CD4-positive, alpha-beta T cell treated with Interleukin-15 for 4 hours (primary cell): ENCODE measurements at regions not wholly inside any gene's neighbourhood (a gene's known extent, or its start where the extent isn't known, plus 50 kb on each side); places are given as distances from the start of the nearest gene placed in this dataset.

Experiments used
- DNase-seq: peaks from one replicate; pipeline ENCODE4 v3.0.0-alpha.2; 2020; ENCODE audit warnings: low spot score

DNA sequence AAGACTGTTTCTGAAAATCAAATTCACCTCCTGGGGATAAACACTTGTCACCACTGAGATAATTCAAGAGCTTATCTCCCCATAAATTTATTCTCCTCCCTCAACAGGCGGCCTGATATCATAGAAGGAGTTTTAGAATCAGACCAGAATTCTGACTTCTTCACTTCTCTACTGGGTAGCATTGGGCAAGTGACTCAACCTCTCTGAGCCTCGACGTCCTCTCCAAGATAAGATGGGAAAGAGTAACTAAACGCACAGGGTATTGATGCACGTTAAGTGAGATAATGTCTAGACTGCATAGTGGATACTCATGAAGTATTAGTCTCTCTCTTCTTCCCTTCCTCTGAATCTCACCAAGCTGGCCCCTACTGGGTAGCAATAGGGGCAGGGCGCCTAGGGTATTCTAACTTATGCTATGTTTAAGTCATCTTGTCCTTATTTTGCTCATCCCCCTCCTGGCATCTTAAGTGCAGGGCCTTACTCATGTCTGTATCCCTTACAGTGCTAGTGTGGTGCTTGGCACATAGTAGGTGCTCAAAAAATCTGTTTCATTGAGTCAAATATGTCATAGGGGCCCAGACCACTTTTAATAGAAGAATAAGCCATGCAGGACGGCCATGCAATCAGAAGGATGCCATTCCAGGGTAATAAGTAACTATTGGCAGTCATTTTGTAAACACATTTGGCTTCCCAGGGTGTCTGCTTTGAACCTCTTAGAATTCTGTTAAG is 476.4 kb upstream of the CCL2 start:
- DNase-seq: no peak

DNA sequence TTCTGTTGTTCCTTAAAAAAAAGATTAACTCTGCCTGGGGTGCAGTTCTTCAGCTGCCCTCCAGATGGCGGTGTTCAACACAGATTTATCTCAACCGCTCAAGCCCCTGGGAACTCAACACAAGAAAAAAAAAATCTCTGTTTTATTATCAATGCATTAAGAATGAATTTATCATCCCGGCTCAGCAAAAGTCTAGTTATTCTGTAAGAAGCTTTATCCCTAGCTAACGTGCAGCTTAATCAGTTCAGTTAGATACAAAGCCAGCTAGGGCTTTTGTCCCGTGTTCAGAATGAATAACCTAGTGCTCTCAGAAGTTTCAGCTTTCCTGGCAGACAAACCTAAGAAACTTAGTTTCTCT is 475.9 kb upstream of the CCL2 start:
- DNase-seq: peak; percentile 28

DNA sequence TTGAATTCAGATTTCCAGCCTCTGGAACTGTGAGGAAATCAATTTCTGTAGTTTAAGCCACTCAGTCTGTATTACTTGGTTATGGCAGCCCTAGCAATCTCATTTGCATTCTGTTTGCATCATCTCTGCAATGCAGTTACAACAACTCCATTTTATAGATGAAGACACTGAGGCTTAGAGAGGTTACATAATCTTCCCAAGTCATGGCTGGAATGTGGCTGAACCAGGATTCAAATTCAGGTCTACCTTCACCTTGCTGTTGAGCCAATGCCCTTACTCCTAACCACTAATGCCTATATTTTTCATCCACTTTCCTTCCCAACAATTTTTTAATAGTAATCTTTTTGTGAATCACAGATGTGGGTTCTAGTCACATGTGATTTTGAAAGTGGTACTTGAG is 469.8 kb upstream of the CCL2 start:
- no peak for DNase-seq

DNA sequence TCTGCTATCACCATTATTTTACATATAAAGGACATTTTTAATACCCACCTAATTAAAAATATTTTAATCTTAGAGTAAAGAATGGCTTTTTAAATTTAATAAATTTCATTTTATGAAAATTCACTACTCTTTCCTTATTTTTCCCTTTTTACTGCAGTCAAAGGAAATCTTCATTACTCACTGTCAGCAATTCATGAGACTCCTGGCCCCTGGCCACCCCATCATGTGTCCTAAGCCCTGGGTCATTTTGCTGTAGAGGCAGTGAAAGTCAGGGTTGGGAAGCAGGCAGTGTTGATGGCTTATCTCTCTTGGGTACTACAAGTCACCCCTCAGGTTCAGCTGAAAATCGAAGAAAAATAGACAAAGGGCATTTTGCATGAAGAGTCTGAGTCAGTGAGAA is 468.6 kb upstream of the CCL2 start:
- no peak for DNase-seq

DNA sequence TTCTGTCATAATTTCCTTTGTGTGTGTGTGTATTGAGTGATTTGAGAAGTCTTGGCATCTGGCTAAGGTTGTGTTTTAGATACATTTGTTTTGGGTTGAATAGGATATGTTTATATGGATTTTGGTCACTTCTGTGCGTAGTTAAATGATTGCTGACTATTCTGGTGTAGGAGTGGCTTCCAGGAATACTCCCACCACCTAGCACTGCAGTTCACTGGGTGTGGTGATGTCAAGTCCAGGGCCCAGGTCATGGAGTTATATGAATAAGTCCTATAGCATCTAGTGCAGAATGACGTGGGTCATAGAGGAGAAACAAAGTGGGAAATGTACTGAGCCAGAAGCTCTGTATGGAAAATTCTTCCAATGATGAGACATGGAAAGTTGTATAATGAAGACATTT is 465.4 kb upstream of the CCL2 start:
- no peak for DNase-seq

DNA sequence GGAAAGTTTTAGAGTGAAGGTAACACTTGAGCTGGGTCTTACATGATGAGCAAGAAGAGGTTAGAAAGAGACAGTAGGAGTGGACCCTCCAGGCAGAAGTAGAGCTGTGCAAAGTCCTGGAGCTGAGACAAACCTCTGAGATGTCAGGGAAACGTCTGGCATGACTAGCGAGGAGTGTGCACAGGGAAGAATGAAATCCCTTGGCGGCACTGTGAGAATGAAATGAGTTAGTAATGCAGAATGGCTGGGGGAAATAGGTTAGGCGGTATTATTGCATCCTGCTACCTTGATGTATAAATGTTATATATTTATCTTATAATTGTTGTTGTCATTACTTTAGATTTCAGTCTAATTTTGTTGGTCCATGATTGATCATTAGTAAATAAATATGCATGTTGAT is 457.9 kb upstream of the CCL2 start:
- no peak for DNase-seq

- no peak for DNase-seq
These were observed 456.8 kb upstream of the CCL2 start for GRCh38 chr17:33798308-33798707.

GRCh38 chr17:33802349-33803198 is 452.5 kb upstream of the CCL2 start:
- DNase-seq: no peak

DNA sequence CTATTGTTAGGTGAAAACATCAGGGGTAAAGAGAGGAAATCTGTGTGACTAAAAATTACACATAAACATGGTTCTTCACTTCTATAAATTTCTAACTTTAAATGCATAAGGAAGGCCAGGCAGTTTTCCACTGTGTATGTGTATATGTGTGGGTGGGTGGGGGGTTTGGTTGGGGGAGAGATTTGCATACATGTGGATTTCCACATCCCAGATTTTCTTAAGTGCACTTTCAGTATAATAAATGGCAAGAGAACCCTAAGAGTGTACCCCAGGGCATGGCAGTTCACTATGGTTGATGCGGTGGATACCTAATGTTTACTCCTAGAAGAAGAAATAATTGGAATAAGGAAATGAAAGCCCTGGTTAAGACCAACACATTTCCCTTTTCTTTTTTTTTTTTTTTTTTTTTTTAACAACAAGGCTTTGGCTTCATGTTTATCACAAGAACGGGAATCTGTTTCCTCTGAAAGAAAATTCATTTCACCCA is 451.8 kb upstream of the CCL2 start:
- DNase-seq: no peak

GRCh38 chr17:33803686-33804085 is 451.4 kb upstream of the CCL2 start:
- DNase-seq: no peak

- DNase-seq: no peak
These were observed 450.7 kb upstream of the CCL2 start for GRCh38 chr17:33804401-33804800.

- no peak for DNase-seq
These were observed 448.5 kb upstream of the CCL2 start for GRCh38 chr17:33806631-33807030.

- no peak for DNase-seq
These were observed 445.3 kb upstream of the CCL2 start for GRCh38 chr17:33809748-33810147.

DNA sequence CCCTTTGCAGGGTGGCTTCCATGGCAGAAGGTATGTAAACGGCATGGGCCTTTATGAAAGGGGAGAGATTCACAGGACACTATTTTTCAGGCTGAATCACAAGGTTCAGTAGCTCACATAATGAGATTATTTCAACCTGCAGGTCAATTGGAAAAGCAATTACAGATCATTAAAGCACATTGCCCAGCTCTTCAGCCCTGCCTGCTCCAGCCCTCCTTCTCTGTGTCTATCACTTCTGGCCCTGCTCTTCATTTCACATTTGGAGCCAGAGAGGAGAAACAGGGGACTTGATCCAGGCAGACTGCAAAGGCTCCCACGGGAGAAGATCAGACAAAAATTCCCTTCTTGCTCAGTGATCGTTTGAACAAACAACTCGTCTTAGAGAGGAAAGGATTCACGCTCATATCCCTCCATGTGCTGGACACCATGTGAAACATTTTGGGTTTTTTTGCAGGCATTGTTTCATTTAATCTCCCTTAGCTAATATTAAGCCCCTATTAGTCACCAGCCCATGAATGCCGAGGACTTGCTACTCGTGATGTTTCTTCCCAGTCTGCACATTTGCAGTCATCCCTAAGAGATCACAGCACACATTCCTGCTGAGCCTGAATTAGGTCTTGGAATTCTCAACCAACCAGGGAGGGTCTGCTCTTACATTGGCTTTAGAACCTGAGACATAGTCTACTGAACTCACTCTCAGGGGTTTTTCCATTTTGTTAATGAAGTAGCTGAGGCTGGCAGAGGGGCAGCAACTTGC is 443.9 kb upstream of the CCL2 start:
- DNase-seq: no peak

DNA sequence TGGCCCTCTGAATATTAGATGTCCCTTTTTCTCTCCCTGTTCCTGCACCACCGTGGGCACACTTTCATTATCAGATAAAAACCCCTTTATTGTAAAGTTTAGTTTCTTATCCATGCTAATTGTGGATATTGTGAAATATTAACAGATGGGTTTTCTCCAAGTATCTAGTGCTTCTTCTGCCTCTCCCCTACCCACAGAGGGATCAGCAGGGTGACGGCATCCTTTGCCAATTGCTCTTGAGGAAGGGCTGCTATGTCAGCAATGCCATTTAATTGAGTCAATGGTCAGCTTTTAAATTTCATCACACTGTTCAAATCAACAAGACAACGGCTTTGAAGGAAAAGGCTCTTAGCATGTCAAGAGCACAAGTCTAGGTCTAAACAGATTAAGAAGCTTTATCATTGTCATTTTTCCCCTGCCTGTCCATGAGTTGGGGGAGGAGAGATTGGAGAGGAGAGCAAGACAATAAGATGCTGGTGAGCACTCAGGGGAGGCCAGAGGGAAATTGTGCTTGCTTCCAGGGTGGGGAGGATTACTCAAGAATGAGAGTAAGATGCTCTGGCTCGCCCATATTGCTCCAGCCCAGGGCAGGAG is 443.0 kb upstream of the CCL2 start:
- no peak for DNase-seq

DNA sequence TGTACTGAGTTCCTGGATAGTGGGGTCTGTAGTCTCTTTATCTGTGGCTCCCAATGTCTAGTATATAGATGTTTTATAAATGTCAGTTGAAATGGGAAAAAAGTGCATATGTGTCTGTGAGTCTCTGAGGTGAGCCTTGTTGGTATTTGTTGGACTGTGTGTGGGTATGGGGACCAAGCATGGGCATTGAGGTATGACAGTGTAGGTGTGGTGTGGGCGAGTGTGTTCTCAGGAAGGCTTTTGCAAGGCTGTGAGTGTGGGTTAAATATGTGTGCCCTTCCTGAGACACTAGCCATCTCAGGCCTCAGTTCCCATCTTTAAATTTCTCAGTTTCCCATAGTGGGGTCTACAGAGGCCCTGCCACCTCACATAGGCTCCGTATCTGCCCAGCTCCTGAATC is 440.2 kb upstream of the CCL2 start:
- no peak for DNase-seq

- DNase-seq: no peak
These were observed 439.0 kb upstream of the CCL2 start for GRCh38 chr17:33816036-33816435.

DNA sequence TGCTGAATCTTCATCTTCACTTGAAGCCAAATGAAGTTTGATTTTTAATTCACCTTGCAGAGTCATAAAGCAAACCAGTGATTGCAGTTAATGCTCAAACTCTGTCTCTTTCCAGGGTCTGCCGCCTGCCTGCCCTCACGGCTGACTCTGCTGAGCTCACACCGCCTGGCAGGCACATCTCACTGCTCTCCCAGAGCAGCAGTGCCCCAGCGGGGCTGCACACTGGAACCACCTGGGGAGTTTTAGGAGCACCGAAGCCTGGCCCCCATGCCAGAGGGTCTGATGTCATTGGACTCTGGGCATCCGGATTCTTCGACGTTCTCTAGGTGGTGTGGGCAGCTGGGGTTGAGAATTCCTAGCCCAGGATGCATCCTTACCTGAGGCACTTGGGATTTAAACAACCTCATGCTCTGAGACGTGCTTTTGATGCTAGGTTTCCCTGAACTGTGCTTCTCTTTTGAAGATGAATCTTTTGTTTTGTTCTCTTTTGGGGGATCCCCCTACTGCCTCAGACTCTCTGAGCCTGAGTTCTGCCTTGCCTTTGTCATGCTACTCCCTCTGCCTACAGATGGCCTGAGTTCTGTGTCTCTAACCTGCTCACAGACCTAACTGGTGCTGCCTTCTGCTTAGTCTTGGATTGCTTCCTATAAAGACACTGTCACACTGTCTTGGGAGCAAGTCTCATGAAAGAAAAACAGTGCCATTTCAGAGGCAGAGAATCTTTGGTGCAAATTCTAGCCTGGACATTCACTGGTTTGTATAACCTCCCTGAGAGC is 438.1 kb upstream of the CCL2 start:
- DNase-seq: no peak

- no peak for DNase-seq
These were observed 435.5 kb upstream of the CCL2 start for GRCh38 chr17:33819539-33819938.

GRCh38 chr17:33832262-33832661 is 422.8 kb upstream of the CCL2 start:
- no peak for DNase-seq

DNA sequence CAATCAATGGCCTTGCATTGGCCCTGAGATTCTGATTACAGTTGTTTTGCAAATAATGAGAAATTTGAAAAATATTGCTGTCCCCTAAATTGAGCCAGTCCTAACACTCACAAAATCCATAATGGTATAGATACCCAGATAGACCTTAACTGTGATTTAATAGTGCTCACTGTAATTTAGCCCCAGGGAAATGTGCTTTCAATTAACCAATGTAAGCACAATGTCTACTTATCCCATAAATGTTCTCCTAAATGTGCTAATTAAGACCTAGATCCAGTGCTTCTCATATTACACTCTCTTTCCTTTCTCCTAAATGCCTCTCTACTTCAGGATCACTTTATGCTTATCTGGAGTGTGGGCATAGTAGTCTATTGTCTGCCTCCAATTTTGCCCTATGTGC is 417.8 kb upstream of the CCL2 start:
- DNase-seq: no peak

DNA sequence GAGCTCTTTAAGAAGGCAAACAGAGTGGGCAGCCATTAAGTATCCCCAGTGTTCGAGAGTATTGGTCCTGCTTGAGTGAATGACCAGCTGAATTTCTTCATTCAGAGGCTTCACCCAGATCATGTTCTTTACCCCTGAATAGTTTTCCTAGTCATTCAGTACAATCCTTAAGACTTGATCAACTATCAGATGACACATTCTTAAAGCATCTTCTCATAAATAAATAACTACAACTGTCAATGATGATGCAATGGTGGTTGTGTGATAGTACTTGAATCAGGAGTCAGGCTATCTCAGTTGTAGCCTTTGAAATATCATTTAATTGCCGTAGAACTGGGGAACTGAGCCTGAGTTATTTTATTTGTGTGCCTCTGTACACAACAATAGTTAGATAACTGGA is 416.8 kb upstream of the CCL2 start:
- no peak for DNase-seq
